ENCODE measurements at regions not wholly inside any gene's neighbourhood (a gene's known extent, or its start where the extent isn't known, plus 50 kb on each side); places are given as distances from the start of the nearest gene placed in this dataset.

GRCh38 chr3:1528621-1529020 lies 435.8 kb downstream of the CNTN6 start:
- TF ChIP-seq CTCF (IDR thresholded peaks at IDR 0.05 in 4 of 5, conservative IDR thresholded peaks at IDR 0.05 in 1 of 5) (no peak), POLR2A (IDR thresholded peaks at IDR 0.05) (no peak)
- no peaks in the 10 kb centered on the region for H3K27me3 ChIP-seq
- no peak for ATAC-seq
- no peak overlapping the region for H3K27ac ChIP-seq
- H3K4me1 ChIP-seq: no peaks in the 10 kb centered on the region
- DNase-seq: no peak
- intact Hi-C loops (cut with DNase I; ENCODE audit: low total_unique reads): no loop called here
- in situ Hi-C loops (cut with MboI; ENCODE audit: low sequenced_read_pairs in 4 of 4): no loop called here
- no peak overlapping the region for H3K4me3 ChIP-seq
- no peaks in the 10 kb centered on the region for H3K9me3 ChIP-seq
- no peaks in the 10 kb centered on the region for H3K36me3 ChIP-seq

GRCh38 chr3:1529676-1530075 lies 436.9 kb downstream of the CNTN6 start:
- no peaks in the 10 kb centered on the region for H3K9me3 ChIP-seq
- no peak overlapping the region for H3K4me3 ChIP-seq
- intact Hi-C loops (cut with DNase I; ENCODE audit: low total_unique reads): no loop called here
- H3K27ac ChIP-seq: no peak overlapping the region
- H3K4me1 ChIP-seq: no peaks in the 10 kb centered on the region
- no peaks in the 10 kb centered on the region for H3K36me3 ChIP-seq
- no peaks in the 10 kb centered on the region for H3K27me3 ChIP-seq
- in situ Hi-C loops (cut with MboI; ENCODE audit: low sequenced_read_pairs in 4 of 4): no loop called here
- DNase-seq (no peak), ATAC-seq (no peak)
- TF ChIP-seq POLR2A (IDR thresholded peaks at IDR 0.05) (no peak), CTCF (IDR thresholded peaks at IDR 0.05 in 4 of 5, conservative IDR thresholded peaks at IDR 0.05 in 1 of 5) (no peak)

DNA sequence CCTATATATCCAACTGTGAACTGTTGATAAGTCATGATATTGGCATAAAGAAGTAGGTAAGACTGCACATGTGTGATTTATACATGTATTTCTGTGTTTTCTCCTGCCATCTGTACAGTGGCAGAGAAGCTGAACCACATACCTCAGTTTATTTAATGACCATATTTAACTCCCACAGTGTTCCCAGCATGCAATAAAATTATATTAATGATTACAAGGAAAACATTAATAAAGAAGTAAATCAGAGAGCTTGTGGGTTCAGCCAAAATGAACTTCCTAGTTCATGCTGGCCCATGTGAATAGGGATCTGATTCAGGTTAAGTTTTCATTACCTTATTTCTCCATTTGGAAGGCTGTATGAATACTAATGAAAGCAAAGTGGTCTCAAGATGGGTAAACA lies 439.2 kb downstream of the CNTN6 start:
- ATAC-seq (no peak), DNase-seq (no peak)
- TF ChIP-seq POLR2A (IDR thresholded peaks at IDR 0.05) (no peak), CTCF (IDR thresholded peaks at IDR 0.05 in 4 of 5, conservative IDR thresholded peaks at IDR 0.05 in 1 of 5) (no peak)
- no peaks in the 10 kb centered on the region for H3K9me3 ChIP-seq
- in situ Hi-C loops (cut with MboI; ENCODE audit: low sequenced_read_pairs in 4 of 4): no loop called here
- intact Hi-C loops (cut with DNase I; ENCODE audit: low total_unique reads): no loop called here
- no peaks in the 10 kb centered on the region for H3K27me3 ChIP-seq
- H3K36me3 ChIP-seq: no peaks in the 10 kb centered on the region
- H3K27ac ChIP-seq: no peak overlapping the region
- no peaks in the 10 kb centered on the region for H3K4me1 ChIP-seq
- H3K4me3 ChIP-seq: no peak overlapping the region

DNA sequence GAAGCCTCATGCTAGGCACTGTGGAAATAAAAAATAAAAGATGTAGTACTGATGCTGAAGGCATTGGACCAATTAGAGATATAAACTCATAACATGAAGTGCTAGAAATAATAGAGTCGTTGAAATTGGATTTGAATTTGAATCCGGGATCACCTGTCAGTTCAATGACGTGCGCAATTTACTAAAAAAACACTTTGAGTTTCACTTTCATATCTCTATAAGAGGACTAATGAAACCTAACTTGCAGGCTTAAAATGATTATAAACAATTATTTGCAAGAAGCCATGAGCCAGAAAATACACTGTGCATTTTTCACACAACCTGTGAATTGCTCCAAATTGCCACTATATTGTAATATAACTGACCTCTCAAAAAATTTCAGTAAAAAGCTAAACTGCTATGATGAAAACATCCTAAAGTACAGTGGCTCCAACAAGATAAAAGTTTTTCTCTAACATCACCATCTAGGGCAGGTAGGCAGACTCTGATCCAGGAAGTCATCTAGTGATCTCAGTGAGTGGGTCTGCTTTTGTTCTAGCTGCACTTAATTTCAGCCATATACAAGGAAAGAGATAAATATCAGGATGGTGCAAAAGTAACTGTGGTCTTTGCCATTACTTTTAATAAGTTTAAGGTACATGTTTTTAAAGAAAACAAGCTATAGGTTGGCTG lies 440.2 kb downstream of the CNTN6 start:
- Histone ChIP-seq H3K4me3 (no peak overlapping the region), H3K36me3 (no peaks in the 10 kb centered on the region), H3K4me1 (no peaks in the 10 kb centered on the region), H3K27ac (no peak overlapping the region), H3K27me3 (no peaks in the 10 kb centered on the region), H3K9me3 (no peaks in the 10 kb centered on the region)
- intact Hi-C loops (cut with DNase I; ENCODE audit: low total_unique reads) (no loop called here), in situ Hi-C loops (cut with MboI; ENCODE audit: low sequenced_read_pairs in 4 of 4) (no loop called here)
- no peak for DNase-seq
- ATAC-seq: no peak
- TF ChIP-seq CTCF (IDR thresholded peaks at IDR 0.05 in 4 of 5, conservative IDR thresholded peaks at IDR 0.05 in 1 of 5): no peak
- no peak for TF ChIP-seq POLR2A (IDR thresholded peaks at IDR 0.05)

- Histone ChIP-seq H3K9me3 (no peaks in the 10 kb centered on the region), H3K27ac (no peak overlapping the region), H3K4me1 (no peaks in the 10 kb centered on the region), H3K27me3 (no peaks in the 10 kb centered on the region), H3K36me3 (no peaks in the 10 kb centered on the region), H3K4me3 (no peak overlapping the region)
- in situ Hi-C loops (cut with MboI; ENCODE audit: low sequenced_read_pairs in 4 of 4): no loop called here
- intact Hi-C loops (cut with DNase I; ENCODE audit: low total_unique reads): no loop called here
- TF ChIP-seq POLR2A (IDR thresholded peaks at IDR 0.05) (no peak), CTCF (IDR thresholded peaks at IDR 0.05 in 4 of 5, conservative IDR thresholded peaks at IDR 0.05 in 1 of 5) (no peak)
- no peak for DNase-seq
- no peak for ATAC-seq
Observed at GRCh38 chr3:1533763-1534162, 440.9 kb downstream of the CNTN6 start.

Measured in gastrocnemius medialis (tissue), 4 donors.